Adrenal gland (tissue), 5 donors: ENCODE measurements at regions not wholly inside any gene's neighbourhood (a gene's known extent, or its start where the extent isn't known, plus 50 kb on each side); places are given as distances from the start of the nearest gene placed in this dataset.

Experiments used
- POLR2A ChIP-seq, 2 donors: fragments of 450-650 bp; IDR thresholded peaks; one replicate each; pipeline ENCODE4 v1.6.1; 2017; ENCODE audit warnings: antibody characterized with exemption in 2 of 2, mild to moderate bottlenecking in 2 of 2, moderate library complexity in 1 of 2
- TF ChIP-seq, protein P1 (sequence below), 6 experiments: fragments of 450-650 bp in 4 of 6; fragments of 200-600 bp in 2 of 6; sonication (generic) in 1 of 6; IDR thresholded peaks; 1 replicate in 5 of 6; 2 replicates in 1 of 6; pipeline versions ENCODE4 v1.5.1 to v1.8.0; 2016 to 2021; ENCODE audit warnings: antibody characterized with exemption in 6 of 6, mild to moderate bottlenecking in 2 of 6, moderate library complexity in 1 of 6
- donor health status: DM: no; HTN: no; CAD: no.

DNA sequence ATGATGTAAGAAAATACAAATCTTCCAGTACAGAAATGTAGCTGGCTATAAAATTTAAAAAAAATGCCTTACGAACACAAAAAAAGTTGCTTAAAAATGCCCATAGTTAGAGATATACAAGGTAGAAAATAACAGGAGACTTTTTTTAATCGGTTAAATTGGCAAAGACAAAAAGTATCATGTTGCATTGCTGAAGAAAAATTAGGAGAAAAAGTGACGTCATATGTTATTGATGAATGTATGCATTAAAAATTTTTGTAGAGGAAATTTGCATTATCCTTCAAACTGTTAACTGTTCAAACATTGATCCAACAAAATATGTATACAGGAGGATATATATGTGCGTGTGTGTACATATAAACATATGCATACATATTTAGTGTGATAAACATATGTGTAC, 1634.4 kb upstream of the PCDH7 start:
- TF ChIP-seq, protein P1, sequence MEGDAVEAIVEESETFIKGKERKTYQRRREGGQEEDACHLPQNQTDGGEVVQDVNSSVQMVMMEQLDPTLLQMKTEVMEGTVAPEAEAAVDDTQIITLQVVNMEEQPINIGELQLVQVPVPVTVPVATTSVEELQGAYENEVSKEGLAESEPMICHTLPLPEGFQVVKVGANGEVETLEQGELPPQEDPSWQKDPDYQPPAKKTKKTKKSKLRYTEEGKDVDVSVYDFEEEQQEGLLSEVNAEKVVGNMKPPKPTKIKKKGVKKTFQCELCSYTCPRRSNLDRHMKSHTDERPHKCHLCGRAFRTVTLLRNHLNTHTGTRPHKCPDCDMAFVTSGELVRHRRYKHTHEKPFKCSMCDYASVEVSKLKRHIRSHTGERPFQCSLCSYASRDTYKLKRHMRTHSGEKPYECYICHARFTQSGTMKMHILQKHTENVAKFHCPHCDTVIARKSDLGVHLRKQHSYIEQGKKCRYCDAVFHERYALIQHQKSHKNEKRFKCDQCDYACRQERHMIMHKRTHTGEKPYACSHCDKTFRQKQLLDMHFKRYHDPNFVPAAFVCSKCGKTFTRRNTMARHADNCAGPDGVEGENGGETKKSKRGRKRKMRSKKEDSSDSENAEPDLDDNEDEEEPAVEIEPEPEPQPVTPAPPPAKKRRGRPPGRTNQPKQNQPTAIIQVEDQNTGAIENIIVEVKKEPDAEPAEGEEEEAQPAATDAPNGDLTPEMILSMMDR (IDR thresholded peaks at IDR 0.05): no peak
- TF ChIP-seq POLR2A (IDR thresholded peaks at IDR 0.05): no peak
